SW480 (cell line): ENCODE measurements at regions not wholly inside any gene's neighbourhood (a gene's known extent, or its start where the extent isn't known, plus 50 kb on each side); places are given as distances from the start of the nearest gene placed in this dataset.
A peak's percentile ranks its signal among the peaks of the same experiment; 100 is the strongest.

ENCODE experiments used
- DNase-seq: peaks from one replicate; pipeline ENCODE4 v3.0.0-alpha.2; 2016; ENCODE audit warnings: low spot score

- DNase-seq: no peak
Observed at GRCh38 chr2:133667085-133667484, 98.8 kb upstream of the NCKAP5 start.

GRCh38 chr2:133667968-133668367 lies 99.7 kb upstream of the NCKAP5 start:
- no peak for DNase-seq

GRCh38 chr2:133668547-133668946 lies 100.3 kb upstream of the NCKAP5 start:
- DNase-seq: no peak

DNA sequence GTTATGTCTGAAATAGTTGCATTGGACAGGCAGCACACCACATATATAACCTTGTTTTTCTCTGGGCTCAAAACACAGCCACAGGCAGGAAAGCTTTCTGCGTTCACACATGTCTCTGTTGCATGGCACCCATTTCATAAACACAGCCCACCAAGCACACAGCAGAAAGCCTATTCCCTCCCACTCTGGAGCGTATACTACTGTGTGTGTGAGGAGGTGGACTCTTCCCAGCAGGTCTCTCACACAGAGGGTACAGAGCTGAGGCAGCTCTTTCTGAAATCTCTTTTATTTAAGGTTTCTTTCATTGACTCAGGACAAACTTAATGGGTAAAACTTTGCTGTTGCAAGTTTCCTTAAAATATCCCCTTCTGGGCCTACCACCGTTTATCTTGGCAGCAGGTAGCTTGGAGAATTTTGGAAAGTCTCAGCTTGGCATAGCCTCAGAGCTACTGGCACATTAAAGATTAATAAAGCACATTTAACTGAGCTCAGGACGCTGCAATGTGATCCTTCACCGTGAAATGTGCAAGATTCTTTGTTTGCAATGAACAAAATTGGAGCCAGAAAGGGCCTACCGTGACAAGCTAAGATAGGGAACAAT lies 105.1 kb upstream of the NCKAP5 start:
- no peak for DNase-seq

- DNase-seq: no peak
Observed at GRCh38 chr2:133674066-133674432, 105.8 kb upstream of the NCKAP5 start.

GRCh38 chr2:133674433-133675331 lies 106.4 kb upstream of the NCKAP5 start:
- peak; percentile 45 for DNase-seq

DNA sequence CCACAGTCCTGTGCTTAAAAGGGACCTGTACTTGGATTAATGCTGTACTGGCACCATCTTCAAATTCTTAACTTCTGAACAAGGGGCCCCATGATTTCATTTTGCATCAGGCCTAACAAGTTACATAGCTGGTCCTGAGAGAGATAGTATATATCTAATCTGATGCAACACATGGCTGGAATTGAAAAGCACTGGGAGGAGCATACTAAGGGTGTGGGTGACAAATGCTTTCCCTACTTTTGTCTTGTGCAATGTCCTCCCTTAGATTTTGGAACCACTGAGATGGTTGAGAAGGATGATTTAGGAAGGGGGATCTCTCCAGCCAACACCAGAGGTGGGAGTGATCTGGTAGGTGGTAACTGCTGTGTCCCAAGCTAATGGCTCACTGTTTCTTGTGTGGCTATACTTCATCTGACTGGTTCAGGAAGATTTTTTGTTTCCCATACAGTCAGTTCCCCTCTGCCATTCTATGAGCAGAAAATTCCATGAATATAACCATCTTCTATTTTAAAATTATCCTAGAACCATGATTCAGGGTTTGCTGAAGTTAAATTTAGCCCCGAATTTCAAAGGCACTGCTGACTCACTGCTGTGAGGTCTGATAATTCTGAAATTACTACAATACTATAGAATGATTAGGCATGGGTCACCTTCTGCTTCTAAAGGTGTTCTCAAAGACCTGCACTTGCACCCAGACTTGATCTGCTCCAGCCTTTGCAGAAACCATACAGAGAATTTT lies 108.3 kb upstream of the NCKAP5 start:
- DNase-seq: peak; percentile 36

GRCh38 chr2:133680343-133681049 lies 112.2 kb upstream of the NCKAP5 start:
- no peak for DNase-seq

GRCh38 chr2:133682347-133682746 lies 114.1 kb upstream of the NCKAP5 start:
- no peak for DNase-seq

DNA sequence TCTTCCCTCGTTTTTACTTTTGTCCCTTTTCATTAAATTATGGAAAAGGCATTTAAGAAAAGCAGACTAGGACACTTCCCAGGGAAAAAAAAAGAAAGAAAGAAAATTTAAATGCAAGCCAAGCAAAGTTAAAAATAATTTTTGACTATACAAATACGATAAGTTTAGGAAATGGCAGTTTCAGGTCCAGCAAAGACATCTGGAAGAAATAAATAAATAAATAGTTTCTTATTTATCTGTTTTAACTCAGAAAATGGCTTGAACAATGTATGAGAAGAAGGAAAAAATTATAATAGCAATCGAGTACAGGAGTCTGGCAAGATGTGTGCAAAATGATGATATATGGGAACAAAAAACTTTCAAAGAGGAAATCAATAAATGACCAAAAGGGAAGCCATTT lies 114.6 kb upstream of the NCKAP5 start:
- no peak for DNase-seq

- DNase-seq: no peak
Observed at GRCh38 chr2:133685636-133686215, 117.5 kb upstream of the NCKAP5 start.

GRCh38 chr2:133690780-133691179 lies 122.5 kb upstream of the NCKAP5 start:
- no peak for DNase-seq

DNA sequence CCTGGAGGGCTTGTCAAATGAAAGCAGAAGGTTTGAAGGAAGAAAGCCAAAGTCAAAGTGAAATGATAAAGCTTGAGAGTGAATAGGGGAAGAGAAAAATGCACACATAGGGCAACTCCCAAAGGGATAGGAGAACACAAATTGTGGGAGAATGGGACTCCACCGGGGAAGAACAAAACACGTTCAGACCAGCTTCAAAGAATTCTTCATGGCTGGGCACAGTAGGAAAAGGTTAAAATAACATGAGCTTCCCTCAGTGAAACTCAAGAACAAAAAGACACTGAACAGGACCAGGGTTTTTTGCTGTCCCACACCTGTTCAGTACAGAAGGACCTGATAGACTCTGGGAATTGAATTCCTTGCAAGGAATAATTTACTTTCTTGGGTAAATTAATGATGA lies 123.1 kb upstream of the NCKAP5 start:
- DNase-seq: no peak

DNA sequence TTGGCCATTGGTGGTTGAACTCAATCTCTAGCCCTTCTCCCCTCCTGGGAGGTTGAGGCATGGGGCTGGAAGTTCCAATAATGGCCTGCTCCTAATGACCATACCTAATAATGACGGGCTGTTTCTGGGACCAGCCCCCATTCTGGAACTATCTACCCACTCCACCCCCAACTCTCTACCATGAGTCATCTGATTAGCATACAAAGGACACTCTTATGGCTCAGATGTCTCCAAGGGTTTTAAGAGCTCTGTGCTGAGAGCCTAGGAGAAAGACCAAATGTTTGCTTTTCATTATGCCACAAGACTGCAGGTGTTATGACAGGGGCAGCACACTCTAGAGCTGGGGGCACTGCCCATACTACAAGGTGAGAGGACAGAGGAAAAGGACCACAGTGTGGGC lies 137.0 kb upstream of the NCKAP5 start:
- no peak for DNase-seq

DNA sequence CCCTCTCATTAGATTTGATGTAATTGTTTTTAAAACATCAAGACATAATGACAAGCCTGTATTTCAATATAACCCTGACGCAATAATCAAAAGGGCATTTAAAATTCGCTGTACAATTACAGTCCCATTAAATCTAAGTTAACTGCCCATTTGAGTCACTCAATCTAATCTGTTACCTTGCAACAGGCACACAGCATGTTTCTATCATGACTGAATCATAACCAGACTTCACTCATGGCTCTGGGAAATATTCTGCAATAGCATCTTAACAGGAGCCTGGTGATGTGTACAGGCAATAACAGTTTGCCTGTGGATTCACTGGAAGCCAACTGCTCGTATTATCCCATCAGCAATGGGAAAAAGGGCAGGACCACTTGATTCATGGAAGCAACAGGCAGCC lies 142.3 kb upstream of the NCKAP5 start:
- DNase-seq: no peak

DNA sequence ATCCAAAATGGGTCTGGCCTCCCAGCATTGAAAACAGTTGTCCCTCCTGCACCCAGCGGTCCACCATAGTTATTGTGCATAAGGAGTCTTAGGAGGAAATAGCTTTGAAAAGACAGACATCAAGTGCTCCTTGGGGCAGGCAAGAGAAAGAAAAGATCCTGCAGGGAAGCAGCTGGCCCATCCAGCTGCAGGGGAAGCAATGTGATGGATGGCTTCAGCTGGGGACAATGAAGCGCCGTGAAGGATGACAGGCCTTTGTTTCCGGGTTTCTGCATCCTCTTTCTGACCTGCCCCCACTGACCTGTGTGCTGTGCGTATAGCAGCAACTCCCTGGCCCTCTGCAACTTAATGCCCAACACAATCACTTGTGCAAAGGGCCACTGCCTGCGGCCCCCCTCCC lies 142.9 kb upstream of the NCKAP5 start:
- DNase-seq: no peak

DNA sequence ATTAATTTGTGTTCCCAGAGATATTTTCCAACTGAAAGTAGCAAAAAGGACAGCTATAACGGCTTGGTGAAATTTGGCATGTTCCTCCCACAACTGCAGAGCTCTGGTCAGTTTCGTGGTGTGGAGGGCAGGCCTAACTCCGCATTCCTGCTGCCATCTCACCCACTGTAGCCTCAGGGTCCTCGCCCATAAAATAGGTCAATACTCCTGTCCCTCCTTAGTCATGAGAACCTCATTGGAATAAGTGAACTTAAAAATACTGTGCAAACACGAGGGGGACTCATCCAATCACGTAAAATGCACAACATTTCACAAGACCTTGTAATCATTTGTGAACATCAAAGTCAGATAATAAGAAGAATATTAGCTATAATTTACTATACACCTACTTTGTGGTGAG lies 143.5 kb upstream of the NCKAP5 start:
- no peak for DNase-seq

- no peak for DNase-seq
Observed at GRCh38 chr2:133712369-133712768, 144.1 kb upstream of the NCKAP5 start.

- DNase-seq: no peak
Observed at GRCh38 chr2:133713049-133713580, 144.9 kb upstream of the NCKAP5 start.

GRCh38 chr2:133716166-133716565 lies 147.9 kb upstream of the NCKAP5 start:
- DNase-seq: no peak

GRCh38 chr2:133717497-133717896 lies 149.2 kb upstream of the NCKAP5 start:
- DNase-seq: no peak

DNA sequence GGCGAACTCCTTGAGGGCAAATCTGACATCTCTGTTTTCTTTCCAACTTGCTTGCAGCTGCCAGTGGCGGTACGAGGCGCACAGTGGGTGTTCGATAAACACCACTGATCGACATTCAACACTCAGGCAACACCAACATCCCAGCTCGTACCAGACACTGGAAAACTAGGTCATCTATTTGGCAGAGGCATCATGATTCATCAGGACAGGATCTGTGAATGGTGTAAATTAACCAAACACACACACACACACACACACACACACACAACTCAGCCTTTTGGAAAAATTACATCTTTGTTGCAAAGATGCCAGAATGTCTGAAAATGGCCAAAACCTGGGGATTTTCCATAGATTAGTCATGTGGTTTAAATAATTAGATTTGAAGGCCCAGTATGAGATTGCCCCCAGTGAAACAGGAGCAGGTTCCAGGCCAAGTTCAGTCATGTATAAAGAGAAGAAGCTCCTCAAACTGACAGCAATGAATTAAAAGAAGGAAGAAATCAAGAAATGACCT lies 150.5 kb upstream of the NCKAP5 start:
- DNase-seq: no peak
